Gastroesophageal sphincter (tissue), 3 donors: ENCODE measurements at regions not wholly inside any gene's neighbourhood (a gene's known extent, or its start where the extent isn't known, plus 50 kb on each side); places are given as distances from the start of the nearest gene placed in this dataset.

Experiments
- CTCF ChIP-seq, 4 experiments: fragments of 200-600 bp in 2 of 4; fragments of 450-650 bp in 2 of 4; sonication (generic) in 1 of 4; IDR thresholded peaks; one replicate each; pipeline ENCODE4 v1.5.1; 2017 to 2019; ENCODE audit warnings: antibody characterized with exemption in 4 of 4, mild to moderate bottlenecking in 2 of 4, moderate library complexity in 2 of 4
- POLR2A ChIP-seq, 2 donors: fragments of 450-650 bp; IDR thresholded peaks; one replicate each; pipeline ENCODE4 v1.6.1; 2017; ENCODE audit warnings: antibody characterized with exemption in 2 of 2, mild to moderate bottlenecking in 2 of 2, moderate library complexity in 1 of 2
- POLR2AphosphoS5 ChIP-seq: sonication (generic); formaldehyde crosslinking; IDR thresholded peaks from one replicate; pipeline ENCODE4 v1.6.1; 2017; ENCODE audit warnings: antibody characterized with exemption

GRCh38 chr16:86033971-86034370 is 135.0 kb downstream of the IRF8 start:
- no peak for TF ChIP-seq POLR2AphosphoS5
- no peak for TF ChIP-seq CTCF (IDR thresholded peaks at IDR 0.05)
- TF ChIP-seq POLR2A (IDR thresholded peaks at IDR 0.05) = no peak
